ENCODE measurements at regions not wholly inside any gene's neighbourhood (a gene's known extent, or its start where the extent isn't known, plus 50 kb on each side); places are given as distances from the start of the nearest gene placed in this dataset.
A peak's percentile ranks its signal among the peaks of the same experiment; 100 is the strongest.

GRCh38 chr18:60092073-60092472, 192.3 kb downstream of the PMAIP1 start:
- H4K20me1 ChIP-seq (ENCODE audit: insufficient read depth, poor library complexity, severe bottlenecking), result no peaks in the 10 kb centered on the region
- no peak overlapping the region for H2AFZ ChIP-seq
- no peak overlapping the region for H3K4me2 ChIP-seq
- no peaks in the 10 kb centered on the region for H3K79me2 ChIP-seq
- no peak for DNase-seq (ENCODE audit: low spot score)
- no peaks in the 10 kb centered on the region for H3K9me3 ChIP-seq (ENCODE audit: low read depth)
- no peaks in the 10 kb centered on the region for H3K27me3 ChIP-seq
- no peaks in the 10 kb centered on the region for H3K9me2 ChIP-seq (replicated peaks; ENCODE audit: insufficient read depth)
- no peak overlapping the region for H3K4me3 ChIP-seq
- no peaks in the 10 kb centered on the region for H3K36me3 ChIP-seq (replicated peaks; ENCODE audit: insufficient read depth, low read depth)
- no peaks in the 10 kb centered on the region for H3K4me1 ChIP-seq (ENCODE audit: insufficient read depth)
- TF ChIP-seq EZH2 (IDR thresholded peaks at IDR 0.05; ENCODE audit: borderline replicate concordance), result no peak
- TF ChIP-seq EZH2phosphoT487 (IDR thresholded peaks at IDR 0.05; ENCODE audit: low read depth, severe bottlenecking, unreplicated experiment), result no peak
- no peak for TF ChIP-seq CTCF (IDR thresholded peaks at IDR 0.05; ENCODE audit: poor library complexity)
- H3K27ac ChIP-seq, result no peak overlapping the region

DNA sequence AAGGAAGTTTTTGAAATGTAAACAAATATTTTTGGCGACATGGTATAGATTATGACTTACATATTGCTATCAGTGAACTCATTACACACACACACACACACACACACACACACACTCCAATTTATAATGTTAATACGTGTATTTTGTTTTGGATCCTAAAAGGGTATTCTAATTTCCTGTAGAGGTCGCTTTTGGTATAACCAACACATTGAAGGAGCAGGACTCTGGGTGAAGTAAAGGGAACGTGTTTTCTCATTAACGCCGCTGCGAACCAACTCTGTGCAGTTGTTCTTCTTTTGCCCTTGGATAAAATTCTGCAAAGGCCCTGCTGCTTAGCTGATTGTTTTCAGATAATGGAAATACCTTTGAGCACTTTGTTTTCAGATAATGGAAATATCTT, 190.4 kb downstream of the PMAIP1 start:
- H2AFZ ChIP-seq, result no peak overlapping the region
- H3K4me2 ChIP-seq, result no peak overlapping the region
- no peaks in the 10 kb centered on the region for H3K9me2 ChIP-seq (replicated peaks; ENCODE audit: insufficient read depth)
- no peaks in the 10 kb centered on the region for H4K20me1 ChIP-seq (ENCODE audit: insufficient read depth, poor library complexity, severe bottlenecking)
- WGBS (ENCODE audit: low lambda C conversion rate, missing lambda C conversion rate), result 45% methylated on average over 7 of the region's 7 CpGs
- H3K27me3 ChIP-seq, result no peaks in the 10 kb centered on the region
- peak; percentile 19 for DNase-seq (ENCODE audit: low spot score)
- H3K36me3 ChIP-seq (replicated peaks; ENCODE audit: insufficient read depth, low read depth), result no peaks in the 10 kb centered on the region
- no peak overlapping the region for H3K27ac ChIP-seq
- TF ChIP-seq EZH2phosphoT487 (IDR thresholded peaks at IDR 0.05; ENCODE audit: low read depth, severe bottlenecking, unreplicated experiment), result no peak
- peak; percentile 20 for TF ChIP-seq CTCF (IDR thresholded peaks at IDR 0.05; ENCODE audit: poor library complexity)
- no peak for TF ChIP-seq EZH2 (IDR thresholded peaks at IDR 0.05; ENCODE audit: borderline replicate concordance)
- no peak overlapping the region for H3K4me3 ChIP-seq
- H3K79me2 ChIP-seq, result no peaks in the 10 kb centered on the region
- H3K9me3 ChIP-seq (ENCODE audit: low read depth), result no peaks in the 10 kb centered on the region
- H3K4me1 ChIP-seq (ENCODE audit: insufficient read depth), result no peaks in the 10 kb centered on the region

DNA sequence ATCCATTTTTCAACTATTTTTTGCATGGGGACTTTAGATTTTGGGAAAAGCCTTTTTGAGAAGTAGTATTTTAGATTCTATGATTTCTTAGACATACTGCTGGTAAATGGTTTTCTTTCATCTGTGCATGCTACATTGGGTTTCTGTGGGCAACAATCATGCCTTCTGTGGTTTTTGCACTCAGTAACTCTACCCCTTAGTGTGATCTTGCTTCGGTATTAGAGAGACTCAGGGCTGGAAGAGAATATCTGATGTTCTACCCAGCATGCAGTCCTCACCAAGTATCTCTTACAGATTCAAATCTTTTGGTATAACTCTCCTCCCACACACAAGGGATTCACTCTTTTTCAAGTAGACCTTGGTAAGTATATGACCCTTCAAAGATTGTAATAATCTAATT, 183.0 kb downstream of the PMAIP1 start:
- Histone ChIP-seq H3K79me2 (no peaks in the 10 kb centered on the region), H3K9me3 (ENCODE audit: low read depth) (no peaks in the 10 kb centered on the region), H3K27me3 (no peaks in the 10 kb centered on the region), H2AFZ (no peak overlapping the region), H3K27ac (no peak overlapping the region), H3K4me1 (ENCODE audit: insufficient read depth) (no peaks in the 10 kb centered on the region), H4K20me1 (ENCODE audit: insufficient read depth, poor library complexity, severe bottlenecking) (no peaks in the 10 kb centered on the region), H3K4me2 (no peak overlapping the region), H3K4me3 (no peak overlapping the region), H3K9me2 (replicated peaks; ENCODE audit: insufficient read depth) (no peaks in the 10 kb centered on the region), H3K36me3 (replicated peaks; ENCODE audit: insufficient read depth, low read depth) (no peaks in the 10 kb centered on the region)
- TF ChIP-seq EZH2 (IDR thresholded peaks at IDR 0.05; ENCODE audit: borderline replicate concordance), result no peak
- TF ChIP-seq EZH2phosphoT487 (IDR thresholded peaks at IDR 0.05; ENCODE audit: low read depth, severe bottlenecking, unreplicated experiment), result no peak
- WGBS (ENCODE audit: low lambda C conversion rate, missing lambda C conversion rate), result 42% methylated on average over 1 of the region's 1 CpG
- no peak for DNase-seq (ENCODE audit: low spot score)

- Histone ChIP-seq H3K9me2 (replicated peaks; ENCODE audit: insufficient read depth) (no peaks in the 10 kb centered on the region), H3K27me3 (no peaks in the 10 kb centered on the region), H3K36me3 (replicated peaks; ENCODE audit: insufficient read depth, low read depth) (no peaks in the 10 kb centered on the region), H3K9me3 (ENCODE audit: low read depth) (no peaks in the 10 kb centered on the region), H3K4me2 (no peak overlapping the region), H3K79me2 (no peaks in the 10 kb centered on the region), H3K27ac (no peak overlapping the region), H2AFZ (no peak overlapping the region), H3K4me3 (no peak overlapping the region), H4K20me1 (ENCODE audit: insufficient read depth, poor library complexity, severe bottlenecking) (no peaks in the 10 kb centered on the region), H3K4me1 (ENCODE audit: insufficient read depth) (no peaks in the 10 kb centered on the region)
- no peak for DNase-seq (ENCODE audit: low spot score)
- WGBS (ENCODE audit: low lambda C conversion rate, missing lambda C conversion rate), result 75% methylated on average over 2 of the region's 2 CpGs
- no peak for TF ChIP-seq EZH2phosphoT487 (IDR thresholded peaks at IDR 0.05; ENCODE audit: low read depth, severe bottlenecking, unreplicated experiment)
These were observed 182.5 kb downstream of the PMAIP1 start for GRCh38 chr18:60082282-60082681.
